ENCODE measurements at regions not wholly inside any gene's neighbourhood (a gene's known extent, or its start where the extent isn't known, plus 50 kb on each side); places are given as distances from the start of the nearest gene placed in this dataset.
A peak's percentile ranks its signal among the peaks of the same experiment; 100 is the strongest.

- no peak for DNase-seq (ENCODE audit: low read depth)
These were observed 52.5 kb upstream of the TTC29 start for GRCh38 chr4:146998157-146998556.

GRCh38 chr4:147003956-147004809, 58.5 kb upstream of the TTC29 start:
- no peak for DNase-seq (ENCODE audit: low read depth)

DNA sequence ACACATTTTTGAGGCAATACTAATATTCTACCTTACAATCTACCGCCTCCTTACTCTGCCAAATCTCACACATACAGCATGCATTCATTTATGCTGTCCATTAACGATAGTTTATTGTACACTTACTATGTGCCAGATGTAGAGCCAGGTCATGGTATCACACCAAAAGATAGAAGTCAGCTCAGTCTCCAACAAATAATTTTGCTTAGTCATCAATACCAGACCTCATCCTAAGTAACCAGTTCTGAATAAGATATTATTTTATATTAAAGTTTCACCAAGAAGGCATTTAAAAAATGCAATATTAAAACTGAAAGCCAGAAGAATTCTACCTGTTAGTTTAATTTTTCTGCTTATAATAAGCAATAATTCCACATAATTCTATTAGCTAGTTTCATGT, 60.6 kb upstream of the TTC29 start:
- no peak for DNase-seq (ENCODE audit: low read depth)

DNA sequence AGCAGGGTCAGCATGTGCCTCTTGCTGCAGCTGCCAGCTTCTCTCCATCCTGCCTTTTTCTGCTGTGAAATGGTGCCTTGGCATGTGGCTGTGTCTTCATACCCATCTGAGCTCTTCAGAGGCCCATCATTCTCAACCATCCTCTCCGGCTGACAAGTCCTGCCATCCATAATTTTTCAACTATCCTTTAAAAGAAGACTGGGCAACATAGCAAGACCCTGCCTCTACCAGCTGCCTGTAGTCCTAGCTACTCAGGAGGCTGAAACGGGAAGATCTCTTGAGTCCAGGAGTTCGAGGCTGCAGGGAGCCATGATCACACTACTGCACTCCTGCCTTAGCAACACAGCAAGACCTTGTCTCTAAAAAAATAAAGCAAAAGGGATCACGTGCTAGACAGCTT, 64.2 kb upstream of the TTC29 start:
- no peak for DNase-seq (ENCODE audit: low read depth)

- no peak for DNase-seq (ENCODE audit: low read depth)
These were observed 65.7 kb upstream of the TTC29 start for GRCh38 chr4:147011411-147011810.

DNA sequence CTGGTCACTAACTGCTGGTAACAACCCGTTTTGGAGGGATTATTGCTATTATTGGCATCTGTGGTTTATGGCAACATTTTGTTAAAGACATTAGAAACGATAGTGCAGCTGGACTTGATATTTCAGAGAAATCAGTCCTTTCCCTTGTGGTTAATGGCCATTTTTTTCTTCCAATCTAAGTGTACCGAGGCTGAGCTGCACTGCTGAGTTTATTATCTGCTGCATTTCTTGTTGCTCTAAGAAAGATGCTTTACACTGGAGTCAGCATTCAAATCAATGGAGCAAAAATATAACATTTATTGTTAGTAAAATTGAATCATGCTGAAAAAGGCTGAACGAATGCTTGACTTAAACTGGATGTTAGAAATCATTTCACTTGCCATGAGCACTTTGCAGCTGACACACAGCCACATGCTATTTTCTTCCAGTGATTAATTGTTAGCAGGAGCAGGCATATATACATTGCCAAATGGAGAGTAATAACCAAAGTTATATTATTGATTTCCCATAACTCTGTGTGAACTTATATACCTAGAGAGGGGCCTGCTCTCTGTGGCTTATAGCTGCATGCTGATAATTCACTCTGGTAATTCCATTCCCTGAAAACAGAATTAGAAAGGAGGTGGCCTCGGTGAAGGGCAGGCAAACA, 66.5 kb upstream of the TTC29 start:
- no peak for DNase-seq (ENCODE audit: low read depth)

GRCh38 chr4:147014946-147015345, 69.3 kb upstream of the TTC29 start:
- no peak for DNase-seq (ENCODE audit: low read depth)

- no peak for DNase-seq (ENCODE audit: low read depth)
These were observed 69.8 kb upstream of the TTC29 start for GRCh38 chr4:147015491-147015890.

GRCh38 chr4:147017081-147017480, 71.4 kb upstream of the TTC29 start:
- DNase-seq (ENCODE audit: low read depth) = peak; percentile 51

DNA sequence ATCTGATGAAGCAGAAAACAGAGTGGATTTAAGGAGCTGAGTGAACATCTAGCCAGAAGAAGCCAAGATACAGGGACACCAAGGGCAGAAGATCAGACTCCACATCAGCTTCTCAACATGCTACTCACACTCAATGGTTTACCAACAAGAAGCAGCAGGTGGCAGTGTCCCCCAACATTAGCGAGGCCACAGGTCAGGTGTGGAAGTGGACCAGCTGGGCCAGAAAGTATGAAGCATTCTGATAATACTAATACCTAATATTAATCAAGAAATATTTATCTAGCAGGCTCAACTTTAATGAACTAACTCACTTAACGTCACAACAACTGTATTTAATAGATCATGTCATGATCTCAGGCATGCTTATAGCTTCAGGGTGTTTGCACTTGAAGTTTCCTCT, 73.4 kb upstream of the TTC29 start:
- peak; percentile 65 for DNase-seq (ENCODE audit: low read depth)

DNA sequence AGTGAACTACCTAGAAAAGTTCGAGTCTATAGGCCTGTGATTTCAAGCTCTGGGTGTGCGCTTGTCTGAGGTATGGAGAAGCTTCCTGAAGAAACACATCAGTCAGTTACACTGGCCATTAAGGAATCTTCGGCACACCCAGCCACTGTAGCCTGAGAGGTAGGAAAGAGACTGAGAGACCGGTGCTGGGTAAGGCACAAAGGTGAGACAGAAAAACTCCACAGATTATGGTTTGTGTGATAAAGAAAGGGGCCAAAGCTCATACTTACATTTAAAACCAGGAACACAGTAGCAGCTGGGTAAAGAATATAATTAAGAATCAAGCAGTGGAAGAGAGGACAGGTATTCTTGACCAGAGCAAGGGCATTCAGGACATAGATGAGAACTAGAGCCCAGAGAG, 74.8 kb upstream of the TTC29 start:
- DNase-seq (ENCODE audit: low read depth) = no peak

- DNase-seq (ENCODE audit: low read depth) = no peak
These were observed 79.4 kb upstream of the TTC29 start for GRCh38 chr4:147025042-147025441.

- no peak for DNase-seq (ENCODE audit: low read depth)
These were observed 83.6 kb upstream of the TTC29 start for GRCh38 chr4:147029296-147029695.

- no peak for DNase-seq (ENCODE audit: low read depth)
These were observed 88.7 kb upstream of the TTC29 start for GRCh38 chr4:147034372-147034771.

DNA sequence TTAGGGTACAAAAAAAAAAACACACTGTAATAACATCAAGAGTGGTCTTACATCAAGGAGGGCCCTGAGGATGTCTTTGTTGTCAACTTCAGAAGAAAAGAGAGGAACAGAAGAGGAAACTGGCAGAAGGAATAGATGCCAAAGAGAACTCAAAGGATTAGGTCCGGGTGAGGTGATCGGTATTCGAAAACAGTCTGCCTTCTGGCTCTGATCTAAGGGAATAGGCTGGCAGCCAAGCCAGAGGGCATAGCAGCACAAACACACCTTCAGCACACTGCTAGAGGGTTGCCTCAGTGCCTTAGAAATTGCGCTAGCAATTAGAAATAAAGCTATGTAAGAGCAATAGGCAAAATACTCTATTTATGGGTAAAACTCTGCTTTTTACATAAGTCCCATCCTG, 91.4 kb upstream of the TTC29 start:
- DNase-seq (ENCODE audit: low read depth) = no peak

- DNase-seq (ENCODE audit: low read depth) = no peak
These were observed 94.4 kb upstream of the TTC29 start for GRCh38 chr4:147039976-147040575.

DNA sequence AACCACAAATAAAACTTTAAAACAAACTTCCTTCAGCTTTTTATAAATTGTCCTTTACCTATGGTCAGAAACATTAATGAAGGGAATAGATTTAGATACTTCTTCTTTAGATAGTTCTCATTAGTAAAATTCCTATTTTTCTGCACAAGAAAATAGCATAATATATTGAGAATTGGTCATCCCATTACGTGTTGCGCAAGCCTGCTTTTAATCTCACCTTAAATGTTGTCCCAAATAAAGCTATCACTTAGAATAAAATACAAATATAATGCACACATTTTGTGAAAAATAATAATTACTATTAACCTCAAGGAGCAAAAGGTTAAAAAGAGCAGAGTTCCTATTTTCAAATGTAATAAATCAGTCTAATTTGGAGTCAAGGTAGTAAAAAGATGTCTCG, 95.2 kb upstream of the TTC29 start:
- DNase-seq (ENCODE audit: low read depth) = no peak

- no peak for DNase-seq (ENCODE audit: low read depth)
These were observed 95.7 kb upstream of the TTC29 start for GRCh38 chr4:147041376-147041775.

DNA sequence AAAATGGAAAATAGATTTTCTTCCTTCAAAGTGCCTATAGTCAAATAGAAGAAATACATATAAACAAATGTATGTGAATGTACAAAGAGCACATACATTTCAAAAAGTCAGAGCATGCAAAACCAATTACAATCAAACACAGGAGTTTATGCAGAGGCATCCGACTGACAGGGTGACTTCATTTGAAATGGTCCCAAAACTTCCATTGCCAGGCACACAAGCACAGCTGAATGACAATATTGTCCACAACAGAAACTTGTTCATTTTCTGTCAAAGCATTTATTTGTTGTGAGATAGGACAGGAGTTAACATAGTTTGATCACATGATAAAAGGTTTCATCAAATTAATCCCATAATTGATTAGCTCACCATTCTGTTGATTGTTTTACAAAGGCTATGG, 96.4 kb upstream of the TTC29 start:
- DNase-seq (ENCODE audit: low read depth) = no peak

DNA sequence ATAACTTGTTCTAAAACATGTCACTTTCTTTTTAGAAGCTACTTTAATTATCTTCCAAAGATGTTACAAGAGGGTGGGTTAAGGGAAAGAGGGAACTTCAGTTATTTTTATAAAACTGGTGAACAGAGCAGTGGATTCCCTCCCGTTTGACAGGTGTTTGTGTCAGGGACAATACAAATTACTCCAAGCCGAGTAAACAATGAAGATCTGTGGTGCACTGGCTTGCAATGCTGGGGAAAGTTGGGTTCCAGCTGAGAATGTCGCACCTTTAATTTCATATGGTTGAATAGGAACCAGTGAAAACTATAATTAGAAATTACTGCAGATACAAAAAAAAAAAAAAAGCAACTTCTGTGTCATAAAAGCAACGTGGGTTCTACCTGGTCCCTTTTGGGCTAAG, 98.6 kb upstream of the TTC29 start:
- DNase-seq (ENCODE audit: low read depth) = no peak

GRCh38 chr4:147049946-147050345, 104.3 kb upstream of the TTC29 start:
- DNase-seq (ENCODE audit: low read depth) = no peak

- DNase-seq (ENCODE audit: low read depth) = no peak
These were observed 104.7 kb upstream of the TTC29 start for GRCh38 chr4:147050356-147050765.

- DNase-seq (ENCODE audit: low read depth) = no peak
These were observed 106.7 kb upstream of the TTC29 start for GRCh38 chr4:147052361-147052760.

All from ELR (cell line).